ENCODE measurements at regions not wholly inside any gene's neighbourhood (a gene's known extent, or its start where the extent isn't known, plus 50 kb on each side); places are given as distances from the start of the nearest gene placed in this dataset.

DNA sequence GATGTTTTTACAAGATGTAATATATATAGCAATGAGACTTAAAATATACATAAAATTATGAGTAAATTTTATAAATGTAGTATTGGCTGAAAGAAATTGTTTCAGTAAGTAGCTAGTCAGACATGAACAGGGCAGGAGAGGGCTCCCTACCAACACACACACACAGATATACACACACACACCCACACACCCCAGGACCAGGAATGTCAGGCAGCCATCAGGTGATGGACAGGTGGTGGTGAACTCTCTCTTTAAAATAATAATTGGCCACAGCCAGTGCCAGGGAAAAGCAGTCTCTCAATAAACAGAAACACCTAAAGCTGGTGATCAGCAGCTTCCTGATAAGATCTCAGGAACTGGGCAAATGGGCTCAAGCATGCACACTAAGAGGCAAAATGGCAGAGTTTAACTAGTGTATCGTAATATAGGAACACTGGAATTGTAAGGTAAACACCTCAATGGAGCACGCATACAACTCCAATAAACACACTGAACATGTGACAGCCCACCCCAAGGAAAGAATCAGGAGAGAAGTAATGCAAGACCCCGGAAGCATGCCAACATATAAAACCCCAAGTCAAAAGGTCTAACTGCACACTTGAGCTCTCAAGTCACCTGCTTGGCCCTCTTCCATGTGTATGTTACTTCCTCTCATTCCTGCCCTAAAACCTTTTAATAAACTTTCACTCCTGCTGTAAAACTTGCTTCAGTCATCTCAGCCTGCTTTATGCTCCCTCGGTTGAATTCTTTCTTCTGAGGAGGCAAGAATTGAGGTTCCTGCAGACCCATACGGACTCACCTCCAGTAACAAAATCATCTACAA is 1034.1 kb upstream of the SEMA6D start:
- peaks cover 1% of the 10 kb centered on the region for H3K9me3 Mint-ChIP-seq
- TF ChIP-seq, protein P1, sequence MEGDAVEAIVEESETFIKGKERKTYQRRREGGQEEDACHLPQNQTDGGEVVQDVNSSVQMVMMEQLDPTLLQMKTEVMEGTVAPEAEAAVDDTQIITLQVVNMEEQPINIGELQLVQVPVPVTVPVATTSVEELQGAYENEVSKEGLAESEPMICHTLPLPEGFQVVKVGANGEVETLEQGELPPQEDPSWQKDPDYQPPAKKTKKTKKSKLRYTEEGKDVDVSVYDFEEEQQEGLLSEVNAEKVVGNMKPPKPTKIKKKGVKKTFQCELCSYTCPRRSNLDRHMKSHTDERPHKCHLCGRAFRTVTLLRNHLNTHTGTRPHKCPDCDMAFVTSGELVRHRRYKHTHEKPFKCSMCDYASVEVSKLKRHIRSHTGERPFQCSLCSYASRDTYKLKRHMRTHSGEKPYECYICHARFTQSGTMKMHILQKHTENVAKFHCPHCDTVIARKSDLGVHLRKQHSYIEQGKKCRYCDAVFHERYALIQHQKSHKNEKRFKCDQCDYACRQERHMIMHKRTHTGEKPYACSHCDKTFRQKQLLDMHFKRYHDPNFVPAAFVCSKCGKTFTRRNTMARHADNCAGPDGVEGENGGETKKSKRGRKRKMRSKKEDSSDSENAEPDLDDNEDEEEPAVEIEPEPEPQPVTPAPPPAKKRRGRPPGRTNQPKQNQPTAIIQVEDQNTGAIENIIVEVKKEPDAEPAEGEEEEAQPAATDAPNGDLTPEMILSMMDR (IDR thresholded peaks at IDR 0.05) = no peak
- Histone ChIP-seq H3K27ac (ENCODE audit: low read depth in 1 of 2, low read length in 2 of 2) (no peak overlapping the region), H3K9me3 (ENCODE audit: control insufficient read depth in 1 of 2, insufficient read depth in 1 of 2, low read length in 2 of 2) (no peaks in the 10 kb centered on the region), H3K4me1 (ENCODE audit: insufficient read depth, low read length) (no peaks in the 10 kb centered on the region), H3K27me3 (ENCODE audit: control insufficient read depth in 1 of 2, insufficient read depth in 2 of 2, low read length in 2 of 2) (no peaks in the 10 kb centered on the region), H3K4me3 (ENCODE audit: low read length) (no peak overlapping the region), H3K36me3 (ENCODE audit: insufficient read depth, low read length) (no peaks in the 10 kb centered on the region)
- CTCF ChIA-PET = no interaction called here
- POLR2A ChIA-PET = no interaction called here
- intact Hi-C loops (cut with DNase I, micrococcal nuclease) = no loop called here
- H3K36me3 Mint-ChIP-seq (ENCODE audit: low read depth) = no peaks in the 10 kb centered on the region
- ATAC-seq (ENCODE audit: poor library complexity) = no peak
- H3K27me3 Mint-ChIP-seq = no peaks in the 10 kb centered on the region
- H3K4me3 Mint-ChIP-seq = no peak overlapping the region
- no peak overlapping the region for H3K27ac Mint-ChIP-seq
- no peaks in the 10 kb centered on the region for H3K4me1 Mint-ChIP-seq (ENCODE audit: low read depth)
- no peak for DNase-seq

DNA sequence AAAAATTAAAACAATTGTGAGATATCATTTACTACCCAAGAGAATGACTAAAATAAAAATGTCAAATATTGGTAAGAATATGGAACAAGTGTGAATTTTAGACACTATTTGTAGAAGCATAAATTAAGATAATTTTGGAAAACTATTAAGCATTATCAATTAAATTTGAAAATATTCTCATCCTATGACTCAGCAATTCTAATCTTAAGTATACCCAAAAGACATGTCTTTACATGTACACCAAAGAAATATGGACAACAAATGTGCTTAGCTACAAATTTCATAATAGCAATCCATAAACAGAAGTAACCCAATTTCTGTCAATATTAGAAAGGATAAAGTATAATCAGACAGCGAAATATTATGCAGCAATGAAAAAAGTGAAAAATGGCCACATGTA is 1032.2 kb upstream of the SEMA6D start:
- Mint-ChIP-seq H3K27ac (no peak overlapping the region), H3K9me3 (no peaks in the 10 kb centered on the region), H3K36me3 (ENCODE audit: low read depth) (no peaks in the 10 kb centered on the region), H3K27me3 (no peaks in the 10 kb centered on the region), H3K4me3 (no peak overlapping the region), H3K4me1 (ENCODE audit: low read depth) (no peaks in the 10 kb centered on the region)
- no peak for ATAC-seq (ENCODE audit: poor library complexity)
- POLR2A ChIA-PET = no interaction called here
- Histone ChIP-seq H3K27ac (ENCODE audit: low read depth in 1 of 2, low read length in 2 of 2) (no peak overlapping the region), H3K4me1 (ENCODE audit: insufficient read depth, low read length) (no peaks in the 10 kb centered on the region), H3K27me3 (ENCODE audit: control insufficient read depth in 1 of 2, insufficient read depth in 2 of 2, low read length in 2 of 2) (no peaks in the 10 kb centered on the region), H3K36me3 (ENCODE audit: insufficient read depth, low read length) (no peaks in the 10 kb centered on the region), H3K4me3 (ENCODE audit: low read length) (no peak overlapping the region), H3K9me3 (ENCODE audit: control insufficient read depth in 1 of 2, insufficient read depth in 1 of 2, low read length in 2 of 2) (no peaks in the 10 kb centered on the region)
- TF ChIP-seq, protein P1 (IDR thresholded peaks at IDR 0.05) = no peak
- CTCF ChIA-PET = no interaction called here
- DNase-seq = no peak
- intact Hi-C loops (cut with DNase I, micrococcal nuclease) = no loop called here

DNA sequence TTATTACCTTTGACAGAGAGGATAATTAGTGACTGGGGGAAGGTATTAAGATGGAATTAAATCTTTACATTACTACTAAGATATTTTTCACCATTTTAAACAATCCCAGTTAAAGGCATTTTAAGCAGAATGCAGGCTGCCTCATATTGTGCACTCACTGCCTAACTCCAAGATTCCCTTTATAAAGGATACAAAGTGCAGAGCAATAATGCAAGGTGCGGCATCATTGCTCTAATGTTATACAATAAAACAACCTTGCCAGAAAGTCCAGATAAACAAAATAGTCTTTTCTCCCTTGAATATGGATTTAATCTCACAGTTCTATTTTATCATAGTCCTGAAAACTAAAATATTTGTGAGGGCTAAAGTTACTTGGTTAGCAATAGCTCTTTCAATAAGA is 1031.6 kb upstream of the SEMA6D start:
- Mint-ChIP-seq H3K36me3 (ENCODE audit: low read depth) (no peaks in the 10 kb centered on the region), H3K9me3 (no peaks in the 10 kb centered on the region), H3K4me1 (ENCODE audit: low read depth) (no peaks in the 10 kb centered on the region), H3K27me3 (no peaks in the 10 kb centered on the region), H3K4me3 (no peak overlapping the region), H3K27ac (no peak overlapping the region)
- TF ChIP-seq, protein P1 (IDR thresholded peaks at IDR 0.05) = no peak
- POLR2A ChIA-PET = no interaction called here
- H3K4me1 ChIP-seq (ENCODE audit: insufficient read depth, low read length) = no peaks in the 10 kb centered on the region
- H3K27me3 ChIP-seq (ENCODE audit: control insufficient read depth in 1 of 2, insufficient read depth in 2 of 2, low read length in 2 of 2) = no peaks in the 10 kb centered on the region
- no peak overlapping the region for H3K4me3 ChIP-seq (ENCODE audit: low read length)
- intact Hi-C loops (cut with DNase I, micrococcal nuclease) = no loop called here
- ATAC-seq (ENCODE audit: poor library complexity) (no peak), DNase-seq (no peak)
- H3K27ac ChIP-seq (ENCODE audit: low read depth in 1 of 2, low read length in 2 of 2) = no peak overlapping the region
- no peaks in the 10 kb centered on the region for H3K9me3 ChIP-seq (ENCODE audit: control insufficient read depth in 1 of 2, insufficient read depth in 1 of 2, low read length in 2 of 2)
- H3K36me3 ChIP-seq (ENCODE audit: insufficient read depth, low read length) = no peaks in the 10 kb centered on the region
- CTCF ChIA-PET = no interaction called here

Measured in CD4-positive, alpha-beta T cell (primary cell).